IMR-90 (cell line): ENCODE measurements at regions not wholly inside any gene's neighbourhood (a gene's known extent, or its start where the extent isn't known, plus 50 kb on each side); places are given as distances from the start of the nearest gene placed in this dataset.

Source experiments
- CTCF ChIP-seq: conservative IDR thresholded peaks from 2 replicates; pipeline ENCODE4 v1.5.1; 2012; ENCODE audit warnings: mild to moderate bottlenecking, low read depth, low read length, improper control_type of control experiment
- MXI1 ChIP-seq: IDR thresholded peaks from 2 replicates; pipeline ENCODE4 v1.6.1; 2012; ENCODE audit warnings: low read depth, mild to moderate bottlenecking, low read length, moderate library complexity, borderline replicate concordance
- POLR2A ChIP-seq: IDR thresholded peaks from 2 replicates; pipeline ENCODE4 v1.6.1; 2012; ENCODE audit warnings: mild to moderate bottlenecking, low read depth, low read length

GRCh38 chr3:176787506-176787905, 409.8 kb downstream of the TBL1XR1 start:
- TF ChIP-seq MXI1 (no peak), CTCF (no peak), POLR2A (no peak)
